ENCODE measurements at regions not wholly inside any gene's neighbourhood (a gene's known extent, or its start where the extent isn't known, plus 50 kb on each side); places are given as distances from the start of the nearest gene placed in this dataset.

- no peak for DNase-seq
Measured at GRCh38 chr5:175098301-175098700, 345.7 kb downstream of the DRD1 start.

GRCh38 chr5:175096469-175097165 lies 347.4 kb downstream of the DRD1 start:
- DNase-seq: no peak

- DNase-seq: no peak
Measured at GRCh38 chr5:175094461-175094860, 349.5 kb downstream of the DRD1 start.

GRCh38 chr5:175092691-175093090 lies 351.3 kb downstream of the DRD1 start:
- DNase-seq: peak; percentile 61

- DNase-seq: no peak
Measured at GRCh38 chr5:175088963-175089362, 355.0 kb downstream of the DRD1 start.

- no peak for DNase-seq
Measured at GRCh38 chr5:175082866-175083590, 358.6 kb downstream of the MSX2 start.

GRCh38 chr5:175082346-175082745 lies 358.0 kb downstream of the MSX2 start:
- DNase-seq: no peak

- no peak for DNase-seq
Measured at GRCh38 chr5:175079707-175080106, 355.3 kb downstream of the MSX2 start.

GRCh38 chr5:175070283-175070682 lies 345.9 kb downstream of the MSX2 start:
- DNase-seq: no peak

GRCh38 chr5:175060257-175060656 lies 335.9 kb downstream of the MSX2 start:
- no peak for DNase-seq

GRCh38 chr5:175059687-175060211 lies 335.4 kb downstream of the MSX2 start:
- DNase-seq: peak; percentile 88

- no peak for DNase-seq
Measured at GRCh38 chr5:175056831-175057230, 332.4 kb downstream of the MSX2 start.

GRCh38 chr5:175054243-175054642 lies 329.9 kb downstream of the MSX2 start:
- DNase-seq: no peak

GRCh38 chr5:175052351-175052750 lies 328.0 kb downstream of the MSX2 start:
- DNase-seq: no peak

GRCh38 chr5:175047048-175047447 lies 322.7 kb downstream of the MSX2 start:
- DNase-seq: no peak

- DNase-seq: no peak
Measured at GRCh38 chr5:175045820-175046219, 321.4 kb downstream of the MSX2 start.

- DNase-seq: no peak
Measured at GRCh38 chr5:175037820-175038219, 313.4 kb downstream of the MSX2 start.

GRCh38 chr5:175035882-175036533 lies 311.6 kb downstream of the MSX2 start:
- DNase-seq: no peak

- DNase-seq: no peak
Measured at GRCh38 chr5:175034924-175035323, 310.5 kb downstream of the MSX2 start.

- DNase-seq: no peak
Measured at GRCh38 chr5:175032741-175033151, 308.4 kb downstream of the MSX2 start.

GRCh38 chr5:175032013-175032412 lies 307.6 kb downstream of the MSX2 start:
- DNase-seq: no peak

GRCh38 chr5:175027390-175027789 lies 303.0 kb downstream of the MSX2 start:
- DNase-seq: no peak

- DNase-seq: no peak
Measured at GRCh38 chr5:175025077-175025476, 300.7 kb downstream of the MSX2 start.

Data from NCI-H345 (cell line).